ENCODE measurements at regions not wholly inside any gene's neighbourhood (a gene's known extent, or its start where the extent isn't known, plus 50 kb on each side); places are given as distances from the start of the nearest gene placed in this dataset.
"Not testable (repeated sequence)": the region's sequence is repeated elsewhere in the genome, so short reads cannot be mapped to it uniquely, and the experiment has no call there.

DNA sequence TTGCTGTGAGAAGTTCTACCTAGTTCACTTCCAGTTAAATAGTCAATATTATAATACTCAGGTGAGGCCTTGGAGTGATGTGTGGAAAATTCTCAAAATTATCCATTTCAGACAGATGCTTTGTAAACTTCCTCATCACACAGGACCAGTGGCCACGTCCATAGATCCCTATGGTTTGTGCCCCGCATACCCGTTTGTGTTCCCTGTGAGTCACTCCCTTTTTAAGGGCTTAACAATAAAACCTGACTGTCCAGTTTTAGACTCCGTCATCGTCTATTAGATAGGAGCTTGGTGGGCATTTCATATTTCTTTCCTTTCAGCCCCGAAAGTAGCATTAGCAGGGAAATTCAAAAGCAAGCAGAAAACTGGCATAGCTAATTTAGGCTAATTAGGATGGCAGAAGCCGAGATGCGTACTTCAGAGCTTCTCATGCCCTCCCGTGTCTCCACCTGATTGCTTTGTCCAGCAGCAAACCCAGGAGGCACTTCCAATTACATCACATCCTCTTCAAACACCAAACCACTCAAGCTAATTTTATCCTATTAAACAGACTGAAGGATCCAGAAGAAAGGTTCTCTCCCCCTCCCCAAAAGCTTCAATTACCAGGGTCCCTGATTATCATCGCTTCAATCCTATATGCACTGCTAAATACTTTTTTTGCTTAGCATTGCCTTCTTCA, 186.6 kb upstream of the OTX2 start:
- TF ChIP-seq, protein P1, sequence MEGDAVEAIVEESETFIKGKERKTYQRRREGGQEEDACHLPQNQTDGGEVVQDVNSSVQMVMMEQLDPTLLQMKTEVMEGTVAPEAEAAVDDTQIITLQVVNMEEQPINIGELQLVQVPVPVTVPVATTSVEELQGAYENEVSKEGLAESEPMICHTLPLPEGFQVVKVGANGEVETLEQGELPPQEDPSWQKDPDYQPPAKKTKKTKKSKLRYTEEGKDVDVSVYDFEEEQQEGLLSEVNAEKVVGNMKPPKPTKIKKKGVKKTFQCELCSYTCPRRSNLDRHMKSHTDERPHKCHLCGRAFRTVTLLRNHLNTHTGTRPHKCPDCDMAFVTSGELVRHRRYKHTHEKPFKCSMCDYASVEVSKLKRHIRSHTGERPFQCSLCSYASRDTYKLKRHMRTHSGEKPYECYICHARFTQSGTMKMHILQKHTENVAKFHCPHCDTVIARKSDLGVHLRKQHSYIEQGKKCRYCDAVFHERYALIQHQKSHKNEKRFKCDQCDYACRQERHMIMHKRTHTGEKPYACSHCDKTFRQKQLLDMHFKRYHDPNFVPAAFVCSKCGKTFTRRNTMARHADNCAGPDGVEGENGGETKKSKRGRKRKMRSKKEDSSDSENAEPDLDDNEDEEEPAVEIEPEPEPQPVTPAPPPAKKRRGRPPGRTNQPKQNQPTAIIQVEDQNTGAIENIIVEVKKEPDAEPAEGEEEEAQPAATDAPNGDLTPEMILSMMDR (IDR thresholded peaks at IDR 0.05 in 8 of 11, conservative IDR thresholded peaks at IDR 0.05 in 3 of 11): no peak
- no peak for TF ChIP-seq POLR2AphosphoS5 (IDR thresholded peaks at IDR 0.05)
- no peak for TF ChIP-seq POLR2A (IDR thresholded peaks at IDR 0.05)
- Histone ChIP-seq H3K9me3 (no peaks in the 10 kb centered on the region), H3K4me1 (no peaks in the 10 kb centered on the region), H3K27me3 (replicated peaks in 1 of 7) (peaks cover 0 to 8% (median 0%) of the 10 kb centered on the region in 7 donors), H3K27ac (no peak overlapping the region), H3K4me3 (no peak overlapping the region), H3K36me3 (no peaks in the 10 kb centered on the region)
- WGBS, 5 donors: 70 to 77% (median 75%) methylated on average over 10 of the region's 10 CpGs
- no peak for DNase-seq
- intact Hi-C loops (cut with DNase I; ENCODE audit: low total_unique reads): no loop called here

DNA sequence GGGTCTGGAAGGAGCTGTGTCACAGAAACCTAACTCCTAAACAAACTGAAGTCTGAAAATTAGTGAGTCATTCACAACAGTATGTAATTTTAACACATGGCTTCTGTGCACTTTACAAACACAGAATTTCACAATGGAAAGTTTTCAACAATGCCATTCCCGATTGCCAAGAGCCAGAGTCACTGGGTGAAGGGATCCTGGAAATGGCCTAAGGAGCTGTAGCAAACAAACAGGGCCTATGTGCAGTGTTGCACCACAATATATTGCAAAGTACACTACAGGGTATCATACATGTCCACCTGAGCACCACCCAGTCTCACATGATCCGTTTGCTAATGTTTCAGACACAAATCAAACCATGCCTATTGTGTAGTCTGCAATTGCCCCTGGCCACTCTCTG, 184.7 kb upstream of the OTX2 start:
- H3K27ac ChIP-seq: no peak overlapping the region
- DNase-seq: no peak
- no peaks in the 10 kb centered on the region for H3K4me1 ChIP-seq
- H3K4me3 ChIP-seq: no peak overlapping the region
- no peaks in the 10 kb centered on the region for H3K36me3 ChIP-seq
- peaks cover 0 to 8% (median 0%) of the 10 kb centered on the region in 7 donors for H3K27me3 ChIP-seq (replicated peaks in 1 of 7)
- WGBS, 5 donors: 54 to 80% (median 74%) methylated on average over 2 of the region's 2 CpGs
- TF ChIP-seq POLR2AphosphoS5 (IDR thresholded peaks at IDR 0.05): no peak
- TF ChIP-seq, protein P1 (IDR thresholded peaks at IDR 0.05 in 8 of 11, conservative IDR thresholded peaks at IDR 0.05 in 3 of 11): no peak
- no peak for TF ChIP-seq POLR2A (IDR thresholded peaks at IDR 0.05)
- intact Hi-C loops (cut with DNase I; ENCODE audit: low total_unique reads): no loop called here
- H3K9me3 ChIP-seq: peaks cover 0 to 12% (median 0%) of the 10 kb centered on the region in 8 donors

DNA sequence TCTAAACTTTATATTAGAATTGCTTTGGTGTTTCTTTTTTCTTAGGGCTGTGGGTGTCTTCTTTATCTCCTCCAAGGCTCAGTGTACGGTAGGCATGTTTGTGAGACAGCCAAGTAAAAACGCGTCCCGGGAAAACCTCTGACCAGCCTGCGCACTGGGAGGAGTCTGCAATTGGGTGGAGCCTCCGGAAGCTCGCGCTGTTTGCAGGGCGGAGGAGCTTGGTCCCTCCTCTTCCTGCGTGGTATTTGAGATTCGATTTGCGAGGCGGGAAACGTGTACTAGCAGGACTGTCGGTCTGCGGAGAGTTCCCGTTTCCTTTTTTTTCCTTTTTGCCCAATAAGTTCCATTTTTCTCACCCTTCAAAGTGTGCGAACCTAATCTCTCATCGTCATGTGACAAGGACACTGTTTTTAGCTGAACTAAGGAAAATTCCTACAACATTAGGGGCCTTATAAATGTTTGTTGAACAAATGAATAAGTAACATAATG, 182.1 kb upstream of the OTX2 start:
- peaks cover 0 to 20% (median 0%) of the 10 kb centered on the region in 8 donors for H3K9me3 ChIP-seq
- 87 to 91% (median 89%) methylated on average over 19 of the region's 19 CpGs for WGBS, 5 donors
- TF ChIP-seq POLR2AphosphoS5 (IDR thresholded peaks at IDR 0.05) (no peak), POLR2A (IDR thresholded peaks at IDR 0.05) (no peak)
- TF ChIP-seq, protein P1 (IDR thresholded peaks at IDR 0.05 in 8 of 11, conservative IDR thresholded peaks at IDR 0.05 in 3 of 11): no peak
- no peaks in the 10 kb centered on the region for H3K27me3 ChIP-seq (replicated peaks in 1 of 7)
- no peaks in the 10 kb centered on the region for H3K36me3 ChIP-seq
- DNase-seq: no peak
- no peak overlapping the region for H3K27ac ChIP-seq
- H3K4me1 ChIP-seq: no peaks in the 10 kb centered on the region
- intact Hi-C loops (cut with DNase I; ENCODE audit: low total_unique reads): no loop called here
- no peak overlapping the region for H3K4me3 ChIP-seq

DNA sequence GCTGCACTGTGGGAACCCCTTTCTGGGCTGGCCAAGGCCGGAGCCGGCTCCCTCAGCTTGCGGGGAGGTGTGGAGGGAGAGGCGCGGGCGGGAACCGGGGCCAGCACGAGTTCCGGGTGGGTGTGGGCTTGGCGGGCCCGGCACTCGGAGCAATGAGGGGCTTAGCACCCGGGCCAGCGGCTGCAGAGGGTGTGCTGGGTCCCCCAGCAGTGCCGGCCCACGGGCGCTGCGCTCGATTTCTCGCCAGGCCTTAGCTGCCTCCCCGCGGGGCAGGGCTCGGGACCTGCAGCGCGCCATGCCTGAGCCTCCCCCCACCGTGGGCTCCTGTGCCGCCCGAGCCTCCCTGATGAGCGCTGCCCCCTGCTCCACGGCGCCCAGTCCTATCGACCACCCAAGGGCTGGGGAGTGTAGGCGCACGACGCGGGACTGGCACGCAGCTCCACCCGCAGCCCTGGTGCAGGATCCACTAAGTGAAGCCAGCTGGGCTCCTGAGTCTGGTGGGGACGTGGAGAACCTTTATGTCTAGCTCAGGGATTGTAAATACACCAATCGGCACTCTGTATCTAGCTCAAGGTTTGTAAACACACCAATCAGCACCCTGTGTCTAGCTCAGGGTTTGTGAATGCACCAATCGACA, 180.8 kb upstream of the OTX2 start:
- WGBS, 5 donors: 84 to 98% (median 95%) methylated on average over 26 to 39 of the region's 41 CpGs
- H3K4me3 ChIP-seq; H3K4me1 ChIP-seq; intact Hi-C loops (cut with DNase I; ENCODE audit: low total_unique reads); H3K36me3 ChIP-seq; H3K27ac ChIP-seq; DNase-seq; H3K27me3 ChIP-seq (replicated peaks in 1 of 7): not testable (repeated sequence)
- peaks cover 0 to 20% (median 0%) of the 10 kb centered on the region in 8 donors for H3K9me3 ChIP-seq

Data from spleen (tissue), 11 donors.